ENCODE measurements at regions not wholly inside any gene's neighbourhood (a gene's known extent, or its start where the extent isn't known, plus 50 kb on each side); places are given as distances from the start of the nearest gene placed in this dataset.

DNA sequence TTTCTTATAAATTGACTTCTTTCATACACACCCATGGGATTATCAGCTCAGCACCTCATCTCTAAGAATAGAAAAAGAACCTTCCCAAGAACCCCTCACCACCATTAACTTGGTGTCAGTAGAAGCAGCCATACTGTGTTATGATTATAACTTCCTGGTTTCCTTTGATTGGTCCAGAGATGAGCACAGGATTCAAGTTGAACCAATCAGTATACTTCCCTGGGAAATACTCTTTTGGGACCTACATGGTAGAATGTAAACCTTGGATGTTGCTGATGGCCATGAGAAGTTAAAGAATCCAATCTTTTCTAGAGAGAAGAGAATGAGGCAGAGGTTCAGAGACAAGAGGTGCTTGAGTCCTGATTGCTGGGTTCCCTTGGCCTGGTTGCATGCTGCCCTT lies 190.8 kb downstream of the BMP7 start:
- no peak for TF ChIP-seq TCF12 (IDR thresholded peaks at IDR 0.05; ENCODE audit: low read depth)
- TF ChIP-seq TAF1 (IDR thresholded peaks at IDR 0.05; ENCODE audit: low read depth): no peak
- no peak for TF ChIP-seq CREB1 (IDR thresholded peaks at IDR 0.05; ENCODE audit: low read depth)
- no peak for TF ChIP-seq ZBTB7A (IDR thresholded peaks at IDR 0.05; ENCODE audit: low read depth)
- TF ChIP-seq, protein P1, sequence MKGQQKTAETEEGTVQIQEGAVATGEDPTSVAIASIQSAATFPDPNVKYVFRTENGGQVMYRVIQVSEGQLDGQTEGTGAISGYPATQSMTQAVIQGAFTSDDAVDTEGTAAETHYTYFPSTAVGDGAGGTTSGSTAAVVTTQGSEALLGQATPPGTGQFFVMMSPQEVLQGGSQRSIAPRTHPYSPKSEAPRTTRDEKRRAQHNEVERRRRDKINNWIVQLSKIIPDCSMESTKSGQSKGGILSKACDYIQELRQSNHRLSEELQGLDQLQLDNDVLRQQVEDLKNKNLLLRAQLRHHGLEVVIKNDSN (IDR thresholded peaks at IDR 0.05): no peak
- TF ChIP-seq YY1 (IDR thresholded peaks at IDR 0.05; ENCODE audit: low read depth): no peak
- TF ChIP-seq NFIC (IDR thresholded peaks at IDR 0.05): no peak
- no peak for TF ChIP-seq CEBPB (IDR thresholded peaks at IDR 0.05)
- no peak for TF ChIP-seq TEAD4 (IDR thresholded peaks at IDR 0.05)
- no peak for TF ChIP-seq RAD21 (IDR thresholded peaks at IDR 0.05; ENCODE audit: low read depth)
- TF ChIP-seq, protein P2, sequence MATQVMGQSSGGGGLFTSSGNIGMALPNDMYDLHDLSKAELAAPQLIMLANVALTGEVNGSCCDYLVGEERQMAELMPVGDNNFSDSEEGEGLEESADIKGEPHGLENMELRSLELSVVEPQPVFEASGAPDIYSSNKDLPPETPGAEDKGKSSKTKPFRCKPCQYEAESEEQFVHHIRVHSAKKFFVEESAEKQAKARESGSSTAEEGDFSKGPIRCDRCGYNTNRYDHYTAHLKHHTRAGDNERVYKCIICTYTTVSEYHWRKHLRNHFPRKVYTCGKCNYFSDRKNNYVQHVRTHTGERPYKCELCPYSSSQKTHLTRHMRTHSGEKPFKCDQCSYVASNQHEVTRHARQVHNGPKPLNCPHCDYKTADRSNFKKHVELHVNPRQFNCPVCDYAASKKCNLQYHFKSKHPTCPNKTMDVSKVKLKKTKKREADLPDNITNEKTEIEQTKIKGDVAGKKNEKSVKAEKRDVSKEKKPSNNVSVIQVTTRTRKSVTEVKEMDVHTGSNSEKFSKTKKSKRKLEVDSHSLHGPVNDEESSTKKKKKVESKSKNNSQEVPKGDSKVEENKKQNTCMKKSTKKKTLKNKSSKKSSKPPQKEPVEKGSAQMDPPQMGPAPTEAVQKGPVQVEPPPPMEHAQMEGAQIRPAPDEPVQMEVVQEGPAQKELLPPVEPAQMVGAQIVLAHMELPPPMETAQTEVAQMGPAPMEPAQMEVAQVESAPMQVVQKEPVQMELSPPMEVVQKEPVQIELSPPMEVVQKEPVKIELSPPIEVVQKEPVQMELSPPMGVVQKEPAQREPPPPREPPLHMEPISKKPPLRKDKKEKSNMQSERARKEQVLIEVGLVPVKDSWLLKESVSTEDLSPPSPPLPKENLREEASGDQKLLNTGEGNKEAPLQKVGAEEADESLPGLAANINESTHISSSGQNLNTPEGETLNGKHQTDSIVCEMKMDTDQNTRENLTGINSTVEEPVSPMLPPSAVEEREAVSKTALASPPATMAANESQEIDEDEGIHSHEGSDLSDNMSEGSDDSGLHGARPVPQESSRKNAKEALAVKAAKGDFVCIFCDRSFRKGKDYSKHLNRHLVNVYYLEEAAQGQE (IDR thresholded peaks at IDR 0.05; ENCODE audit: low read depth): no peak
- no peak for TF ChIP-seq EP300 (IDR thresholded peaks at IDR 0.05; ENCODE audit: borderline replicate concordance)

DNA sequence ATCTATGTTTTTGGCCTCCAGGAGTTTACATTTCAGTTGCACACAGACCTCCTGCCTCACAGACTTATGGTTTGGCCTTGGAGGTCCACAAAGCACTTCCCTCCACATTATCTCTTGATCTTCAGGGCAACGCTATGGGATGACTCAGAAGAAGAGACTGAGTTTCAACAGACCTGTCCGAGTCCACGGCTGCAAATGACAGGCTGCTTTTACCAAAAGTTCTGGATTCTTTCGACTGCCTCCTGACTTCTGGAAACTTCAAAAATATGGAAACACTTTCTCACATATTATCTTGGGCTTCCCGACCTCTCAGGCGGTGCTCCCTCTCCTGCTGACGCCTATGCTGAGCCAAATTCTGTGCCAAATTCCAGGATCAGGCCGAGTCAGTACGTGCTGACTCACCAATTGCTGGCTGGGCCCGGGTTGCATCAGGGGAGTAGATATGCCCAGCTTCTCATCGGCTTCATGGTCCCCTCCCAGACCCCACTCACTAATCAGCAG lies 190.2 kb downstream of the BMP7 start:
- TF ChIP-seq EGR1 (IDR thresholded peaks at IDR 0.05) (no peak), TCF12 (IDR thresholded peaks at IDR 0.05; ENCODE audit: low read depth) (no peak), CREB1 (IDR thresholded peaks at IDR 0.05; ENCODE audit: low read depth) (no peak), YY1 (IDR thresholded peaks at IDR 0.05; ENCODE audit: low read depth) (no peak), TEAD4 (IDR thresholded peaks at IDR 0.05) (no peak), NFIC (IDR thresholded peaks at IDR 0.05) (no peak), EP300 (IDR thresholded peaks at IDR 0.05; ENCODE audit: borderline replicate concordance) (no peak), CEBPB (IDR thresholded peaks at IDR 0.05) (no peak), ZBTB7A (IDR thresholded peaks at IDR 0.05; ENCODE audit: low read depth) (no peak), TAF1 (IDR thresholded peaks at IDR 0.05; ENCODE audit: low read depth) (no peak), RAD21 (IDR thresholded peaks at IDR 0.05; ENCODE audit: low read depth) (no peak), FOXM1 (IDR thresholded peaks at IDR 0.05; ENCODE audit: borderline replicate concordance, low read depth) (no peak)
- TF ChIP-seq, protein P2 (IDR thresholded peaks at IDR 0.05; ENCODE audit: low read depth): no peak
- TF ChIP-seq, protein P3, sequence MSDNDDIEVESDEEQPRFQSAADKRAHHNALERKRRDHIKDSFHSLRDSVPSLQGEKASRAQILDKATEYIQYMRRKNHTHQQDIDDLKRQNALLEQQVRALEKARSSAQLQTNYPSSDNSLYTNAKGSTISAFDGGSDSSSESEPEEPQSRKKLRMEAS (IDR thresholded peaks at IDR 0.05): no peak
- TF ChIP-seq, protein P1 (IDR thresholded peaks at IDR 0.05): no peak

DNA sequence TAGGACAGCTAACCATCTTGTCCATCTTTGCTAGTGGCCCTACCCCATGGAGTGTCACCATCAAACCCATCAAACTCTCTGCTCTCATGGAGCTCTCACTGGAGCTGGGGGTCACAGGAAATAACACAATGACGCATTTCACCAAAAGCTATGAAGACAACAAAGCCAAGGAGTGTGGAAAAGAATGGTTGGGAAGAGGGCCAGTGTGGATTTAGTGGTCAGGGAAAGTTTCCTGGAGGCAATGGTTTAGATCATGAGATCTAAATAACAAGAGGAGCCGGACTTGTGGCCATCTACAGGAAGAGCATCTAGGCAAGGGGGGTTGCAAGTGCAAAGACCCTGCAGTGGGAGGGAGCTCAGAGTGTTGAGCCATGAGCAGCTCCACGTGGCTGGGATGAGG lies 189.5 kb downstream of the BMP7 start:
- TF ChIP-seq, protein P2 (IDR thresholded peaks at IDR 0.05; ENCODE audit: low read depth): no peak
- TF ChIP-seq TCF12 (IDR thresholded peaks at IDR 0.05; ENCODE audit: low read depth) (no peak), NFIC (IDR thresholded peaks at IDR 0.05) (no peak), YY1 (IDR thresholded peaks at IDR 0.05; ENCODE audit: low read depth) (no peak), EP300 (IDR thresholded peaks at IDR 0.05; ENCODE audit: borderline replicate concordance) (no peak), TEAD4 (IDR thresholded peaks at IDR 0.05) (no peak)
- TF ChIP-seq, protein P1 (IDR thresholded peaks at IDR 0.05): no peak

DNA sequence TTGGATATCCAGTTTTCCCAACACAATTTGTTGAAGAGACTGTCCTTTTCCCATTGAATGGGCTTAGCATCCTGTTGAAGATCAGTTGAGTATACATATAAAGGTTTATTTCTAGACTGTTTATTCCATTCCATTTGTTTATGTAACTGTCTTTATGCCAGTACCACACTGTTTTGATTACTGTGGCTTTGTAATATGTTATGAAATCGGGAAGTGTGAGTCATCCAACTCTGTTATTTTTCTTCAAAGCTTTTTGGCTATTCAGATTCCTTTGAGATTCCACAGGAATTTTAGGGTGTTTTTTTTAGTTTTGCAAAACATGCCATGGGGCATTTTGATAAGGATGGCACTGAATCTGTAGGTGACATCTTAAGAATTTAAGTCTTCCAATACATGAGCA lies 188.3 kb downstream of the BMP7 start:
- TF ChIP-seq EP300 (IDR thresholded peaks at IDR 0.05; ENCODE audit: borderline replicate concordance): no peak
- TF ChIP-seq FOXM1 (IDR thresholded peaks at IDR 0.05; ENCODE audit: borderline replicate concordance, low read depth): no peak
- no peak for TF ChIP-seq EGR1 (IDR thresholded peaks at IDR 0.05)
- TF ChIP-seq YY1 (IDR thresholded peaks at IDR 0.05; ENCODE audit: low read depth): no peak
- TF ChIP-seq, protein P3 (IDR thresholded peaks at IDR 0.05): no peak

All from Ishikawa (cell line).